Ovary (tissue), 3 donors: ENCODE measurements at regions not wholly inside any gene's neighbourhood (a gene's known extent, or its start where the extent isn't known, plus 50 kb on each side); places are given as distances from the start of the nearest gene placed in this dataset.
"Not testable (repeated sequence)": the region's sequence is repeated elsewhere in the genome, so short reads cannot be mapped to it uniquely, and the experiment has no call there.

Experiments used
- POLR2A ChIP-seq: fragments of 450-650 bp; IDR thresholded peaks from one replicate; pipeline ENCODE4 v1.6.1; 2017; ENCODE audit warnings: antibody characterized with exemption, mild to moderate bottlenecking, moderate library complexity
- TF ChIP-seq, protein P1 (sequence below), 3 donors: fragments of 450-650 bp in 2 of 3; fragments of 200-600 bp in 1 of 3; IDR thresholded peaks; one replicate each; pipeline versions ENCODE4 v1.5.1 to v1.8.0; 2016 to 2022; ENCODE audit warnings: antibody characterized with exemption in 3 of 3, mild to moderate bottlenecking in 1 of 3
- donor health status: DM: no; HTN: no; CAD: no.

DNA sequence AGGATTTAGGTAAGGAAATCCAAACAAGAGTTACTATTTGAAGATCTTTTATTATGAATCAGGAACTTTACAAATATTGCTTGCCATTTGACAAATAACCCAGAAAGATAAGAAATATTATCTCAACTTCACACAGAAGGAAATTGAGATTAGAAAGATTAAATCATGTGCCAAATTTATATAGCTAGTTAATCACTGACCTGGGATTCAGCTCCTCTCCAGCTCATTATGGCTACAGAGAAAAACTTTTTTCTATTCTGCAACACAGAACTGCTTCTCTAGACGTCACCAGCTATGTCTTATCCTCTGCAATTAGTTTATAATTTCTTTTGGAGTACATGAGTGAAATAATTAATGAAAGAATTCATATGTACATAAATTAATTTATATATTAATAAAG is 86.3 kb upstream of the NOX4 start:
- TF ChIP-seq, protein P1, sequence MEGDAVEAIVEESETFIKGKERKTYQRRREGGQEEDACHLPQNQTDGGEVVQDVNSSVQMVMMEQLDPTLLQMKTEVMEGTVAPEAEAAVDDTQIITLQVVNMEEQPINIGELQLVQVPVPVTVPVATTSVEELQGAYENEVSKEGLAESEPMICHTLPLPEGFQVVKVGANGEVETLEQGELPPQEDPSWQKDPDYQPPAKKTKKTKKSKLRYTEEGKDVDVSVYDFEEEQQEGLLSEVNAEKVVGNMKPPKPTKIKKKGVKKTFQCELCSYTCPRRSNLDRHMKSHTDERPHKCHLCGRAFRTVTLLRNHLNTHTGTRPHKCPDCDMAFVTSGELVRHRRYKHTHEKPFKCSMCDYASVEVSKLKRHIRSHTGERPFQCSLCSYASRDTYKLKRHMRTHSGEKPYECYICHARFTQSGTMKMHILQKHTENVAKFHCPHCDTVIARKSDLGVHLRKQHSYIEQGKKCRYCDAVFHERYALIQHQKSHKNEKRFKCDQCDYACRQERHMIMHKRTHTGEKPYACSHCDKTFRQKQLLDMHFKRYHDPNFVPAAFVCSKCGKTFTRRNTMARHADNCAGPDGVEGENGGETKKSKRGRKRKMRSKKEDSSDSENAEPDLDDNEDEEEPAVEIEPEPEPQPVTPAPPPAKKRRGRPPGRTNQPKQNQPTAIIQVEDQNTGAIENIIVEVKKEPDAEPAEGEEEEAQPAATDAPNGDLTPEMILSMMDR (IDR thresholded peaks at IDR 0.05) = not testable (repeated sequence)
- not testable (repeated sequence) for TF ChIP-seq POLR2A
